Ovary (tissue), 3 donors: ENCODE measurements at regions not wholly inside any gene's neighbourhood (a gene's known extent, or its start where the extent isn't known, plus 50 kb on each side); places are given as distances from the start of the nearest gene placed in this dataset.

Experiments used
- EP300 ChIP-seq: sonication (generic); formaldehyde crosslinking; IDR thresholded peaks from one replicate; pipeline ENCODE4 v1.6.1; 2017; ENCODE audit warnings: antibody characterized with exemption
- POLR2A ChIP-seq: fragments of 450-650 bp; IDR thresholded peaks from one replicate; pipeline ENCODE4 v1.6.1; 2017; ENCODE audit warnings: antibody characterized with exemption, mild to moderate bottlenecking, moderate library complexity
- TF ChIP-seq, protein P1 (sequence below), 3 donors: fragments of 450-650 bp in 2 of 3; fragments of 200-600 bp in 1 of 3; IDR thresholded peaks; one replicate each; pipeline versions ENCODE4 v1.5.1 to v1.8.0; 2016 to 2022; ENCODE audit warnings: antibody characterized with exemption in 3 of 3, mild to moderate bottlenecking in 1 of 3
- donor health status: DM: no; HTN: no; CAD: no.

DNA sequence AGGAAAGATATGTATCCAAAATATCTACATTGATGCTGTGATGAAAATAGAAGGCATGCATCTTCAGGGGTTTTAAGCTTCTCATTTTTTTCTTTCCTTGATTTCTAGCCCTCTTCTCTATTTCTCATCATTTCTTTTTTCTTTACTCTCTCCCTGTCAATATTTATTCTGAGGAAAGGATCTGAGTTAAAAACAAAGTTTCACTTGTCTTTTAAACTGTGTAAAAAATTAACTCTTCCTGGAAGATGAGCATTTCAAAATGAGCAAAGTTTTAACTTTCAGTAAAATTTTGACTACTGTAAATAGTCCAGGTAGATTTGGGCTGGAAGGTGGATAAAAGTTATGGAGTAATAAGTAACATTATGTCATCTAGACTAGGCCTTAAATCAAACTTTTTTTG is 500.2 kb upstream of the GBE1 start:
- TF ChIP-seq EP300 = no peak
- TF ChIP-seq, protein P1, sequence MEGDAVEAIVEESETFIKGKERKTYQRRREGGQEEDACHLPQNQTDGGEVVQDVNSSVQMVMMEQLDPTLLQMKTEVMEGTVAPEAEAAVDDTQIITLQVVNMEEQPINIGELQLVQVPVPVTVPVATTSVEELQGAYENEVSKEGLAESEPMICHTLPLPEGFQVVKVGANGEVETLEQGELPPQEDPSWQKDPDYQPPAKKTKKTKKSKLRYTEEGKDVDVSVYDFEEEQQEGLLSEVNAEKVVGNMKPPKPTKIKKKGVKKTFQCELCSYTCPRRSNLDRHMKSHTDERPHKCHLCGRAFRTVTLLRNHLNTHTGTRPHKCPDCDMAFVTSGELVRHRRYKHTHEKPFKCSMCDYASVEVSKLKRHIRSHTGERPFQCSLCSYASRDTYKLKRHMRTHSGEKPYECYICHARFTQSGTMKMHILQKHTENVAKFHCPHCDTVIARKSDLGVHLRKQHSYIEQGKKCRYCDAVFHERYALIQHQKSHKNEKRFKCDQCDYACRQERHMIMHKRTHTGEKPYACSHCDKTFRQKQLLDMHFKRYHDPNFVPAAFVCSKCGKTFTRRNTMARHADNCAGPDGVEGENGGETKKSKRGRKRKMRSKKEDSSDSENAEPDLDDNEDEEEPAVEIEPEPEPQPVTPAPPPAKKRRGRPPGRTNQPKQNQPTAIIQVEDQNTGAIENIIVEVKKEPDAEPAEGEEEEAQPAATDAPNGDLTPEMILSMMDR (IDR thresholded peaks at IDR 0.05) = no peak
- TF ChIP-seq POLR2A = no peak
